Tibial nerve (tissue), 4 donors: ENCODE measurements at regions not wholly inside any gene's neighbourhood (a gene's known extent, or its start where the extent isn't known, plus 50 kb on each side); places are given as distances from the start of the nearest gene placed in this dataset.

Experiments
- CTCF ChIP-seq, 5 experiments: fragments of 200-600 bp in 3 of 5; fragments of 450-650 bp in 2 of 5; sonication (generic) in 3 of 5; IDR thresholded peaks; one replicate each; pipeline ENCODE4 v1.5.1; 2016 to 2019; ENCODE audit warnings: antibody characterized with exemption in 5 of 5, mild to moderate bottlenecking in 3 of 5, moderate library complexity in 2 of 5
- EP300 ChIP-seq, 2 donors: sonication (generic); formaldehyde crosslinking; IDR thresholded peaks; one replicate each; pipeline ENCODE4 v1.6.1; 2017; ENCODE audit warnings: antibody characterized with exemption in 2 of 2, mild to moderate bottlenecking in 1 of 2
- POLR2A ChIP-seq, 2 donors: fragments of 450-650 bp; IDR thresholded peaks; one replicate each; pipeline ENCODE4 v1.6.1; 2017; ENCODE audit warnings: antibody characterized with exemption in 2 of 2, mild to moderate bottlenecking in 2 of 2, moderate library complexity in 2 of 2

- TF ChIP-seq EP300 (IDR thresholded peaks at IDR 0.05): no peak
- TF ChIP-seq CTCF (IDR thresholded peaks at IDR 0.05): peak; percentile 21 to 64 (median 60)
- TF ChIP-seq POLR2A (IDR thresholded peaks at IDR 0.05): no peak
These were observed 269.8 kb downstream of the S1PR1 start for GRCh38 chr1:101506541-101507164.
